ENCODE measurements at regions not wholly inside any gene's neighbourhood (a gene's known extent, or its start where the extent isn't known, plus 50 kb on each side); places are given as distances from the start of the nearest gene placed in this dataset.
A peak's percentile ranks its signal among the peaks of the same experiment; 100 is the strongest.
"Not testable (repeated sequence)": the region's sequence is repeated elsewhere in the genome, so short reads cannot be mapped to it uniquely, and the experiment has no call there.

DNA sequence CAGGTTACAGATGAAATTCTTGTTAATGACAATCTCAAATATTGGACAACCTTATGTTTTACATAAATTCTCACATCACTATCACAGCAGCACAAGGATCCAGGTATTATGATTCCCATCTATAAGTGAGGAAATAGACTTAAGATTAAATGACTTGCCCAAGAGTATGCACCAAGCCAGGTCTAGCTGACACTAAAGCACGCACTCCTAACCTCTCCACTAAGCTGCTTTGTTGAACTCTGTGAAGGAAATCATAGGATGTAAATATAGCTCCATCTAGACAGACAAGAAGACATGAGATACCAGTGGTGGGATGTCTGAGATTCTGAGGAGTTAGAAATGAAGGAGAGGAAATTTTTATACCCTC is 87.9 kb downstream of the PHLDA1 start:
- DNase-seq (ENCODE audit: low read depth in 2 of 2) = no peak

DNA sequence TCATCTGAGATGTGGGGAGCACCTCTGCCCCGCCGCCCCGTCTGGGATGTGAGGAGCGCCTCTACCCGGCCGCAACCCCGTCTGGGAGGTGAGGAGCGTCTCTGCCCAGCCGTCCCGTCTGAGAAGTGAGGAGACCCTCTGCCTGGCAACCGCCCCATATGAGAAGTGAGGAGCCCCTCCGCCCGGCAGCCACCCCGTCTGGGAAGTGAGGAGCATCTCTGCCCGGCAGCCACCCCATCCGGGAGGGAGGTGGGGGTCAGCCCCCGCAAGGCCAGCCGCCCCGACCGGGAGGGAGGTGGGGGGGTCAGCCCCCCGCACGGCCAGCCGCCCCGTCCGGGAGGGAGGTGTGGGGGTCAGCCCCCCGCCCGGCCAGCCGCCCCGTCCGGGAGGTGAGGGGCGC is 89.9 kb downstream of the PHLDA1 start:
- DNase-seq (ENCODE audit: low read depth in 2 of 2) = not testable (repeated sequence)

DNA sequence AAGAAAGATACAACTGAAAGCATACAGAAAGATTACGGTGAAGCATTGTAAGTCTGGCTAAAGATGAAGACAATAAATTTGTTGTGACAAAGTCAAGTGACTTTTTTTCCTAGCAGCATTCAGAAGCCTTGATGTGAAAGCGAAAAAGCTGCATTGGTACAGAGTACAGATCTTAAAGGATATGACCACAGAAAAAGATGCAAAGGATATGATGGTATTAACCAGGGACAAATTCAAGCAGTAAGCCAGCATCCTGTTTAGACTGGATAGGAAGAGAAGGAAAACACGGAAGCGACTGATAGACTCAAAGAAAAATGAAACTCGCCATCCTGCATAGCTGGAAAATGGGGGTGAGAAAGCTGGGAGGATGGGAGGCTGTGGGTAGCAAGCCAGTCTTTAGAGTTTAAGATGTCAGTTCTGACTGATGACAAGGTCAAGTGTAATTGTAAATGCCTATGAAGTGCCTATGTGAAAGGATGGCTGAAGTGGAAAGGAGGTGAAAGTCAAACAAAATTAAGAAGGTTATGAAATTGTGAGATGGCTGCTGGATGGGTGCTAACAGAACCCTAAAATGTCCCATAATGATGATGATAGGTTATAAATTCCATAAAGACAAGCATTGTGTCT is 92.4 kb downstream of the PHLDA1 start:
- DNase-seq (ENCODE audit: low read depth in 2 of 2) = no peak

GRCh38 chr12:75938189-75938588 is 93.4 kb downstream of the PHLDA1 start:
- DNase-seq (ENCODE audit: low read depth in 2 of 2) = no peak

DNA sequence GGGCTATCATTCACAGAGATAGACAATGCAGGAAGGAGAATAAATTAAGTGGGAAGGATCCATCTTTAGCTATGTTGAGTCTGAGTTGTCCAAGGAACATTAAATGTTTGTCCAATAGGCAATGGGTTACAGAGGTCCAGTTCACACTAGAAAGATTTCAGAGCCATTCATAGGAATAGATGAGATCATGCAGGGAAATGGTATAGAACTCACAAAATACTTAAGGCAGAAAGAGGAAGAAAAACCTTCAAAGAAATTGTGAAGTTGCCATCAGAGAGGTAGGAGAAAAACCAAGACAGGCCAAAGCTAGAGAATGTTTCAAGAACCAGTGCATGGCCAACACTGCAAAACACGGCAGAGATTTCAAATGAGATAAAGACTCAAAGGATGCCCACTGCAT is 94.1 kb downstream of the PHLDA1 start:
- DNase-seq (ENCODE audit: low read depth in 2 of 2) = no peak

- DNase-seq (ENCODE audit: low read depth in 2 of 2) = no peak
These were observed 94.8 kb downstream of the PHLDA1 start for GRCh38 chr12:75936515-75937440.

GRCh38 chr12:75935539-75936242 is 95.9 kb downstream of the PHLDA1 start:
- DNase-seq (ENCODE audit: low read depth in 2 of 2) = no peak

- DNase-seq (ENCODE audit: low read depth in 2 of 2) = peak; percentile 63 to 71
These were observed 98.5 kb downstream of the PHLDA1 start for GRCh38 chr12:75933101-75933500.

GRCh38 chr12:75932241-75932640 is 99.3 kb downstream of the PHLDA1 start:
- no peak for DNase-seq (ENCODE audit: low read depth in 2 of 2)

- no peak for DNase-seq (ENCODE audit: low read depth in 2 of 2)
These were observed 107.5 kb downstream of the PHLDA1 start for GRCh38 chr12:75923964-75924666.

- no peak for DNase-seq (ENCODE audit: low read depth in 2 of 2)
These were observed 108.5 kb downstream of the PHLDA1 start for GRCh38 chr12:75922944-75923642.

GRCh38 chr12:75921622-75922289 is 109.8 kb downstream of the PHLDA1 start:
- no peak for DNase-seq (ENCODE audit: low read depth in 2 of 2)

GRCh38 chr12:75917715-75918114 is 113.9 kb downstream of the PHLDA1 start:
- no peak for DNase-seq (ENCODE audit: low read depth in 2 of 2)

- DNase-seq (ENCODE audit: low read depth in 2 of 2) = no peak
These were observed 114.5 kb downstream of the PHLDA1 start for GRCh38 chr12:75917083-75917482.

DNA sequence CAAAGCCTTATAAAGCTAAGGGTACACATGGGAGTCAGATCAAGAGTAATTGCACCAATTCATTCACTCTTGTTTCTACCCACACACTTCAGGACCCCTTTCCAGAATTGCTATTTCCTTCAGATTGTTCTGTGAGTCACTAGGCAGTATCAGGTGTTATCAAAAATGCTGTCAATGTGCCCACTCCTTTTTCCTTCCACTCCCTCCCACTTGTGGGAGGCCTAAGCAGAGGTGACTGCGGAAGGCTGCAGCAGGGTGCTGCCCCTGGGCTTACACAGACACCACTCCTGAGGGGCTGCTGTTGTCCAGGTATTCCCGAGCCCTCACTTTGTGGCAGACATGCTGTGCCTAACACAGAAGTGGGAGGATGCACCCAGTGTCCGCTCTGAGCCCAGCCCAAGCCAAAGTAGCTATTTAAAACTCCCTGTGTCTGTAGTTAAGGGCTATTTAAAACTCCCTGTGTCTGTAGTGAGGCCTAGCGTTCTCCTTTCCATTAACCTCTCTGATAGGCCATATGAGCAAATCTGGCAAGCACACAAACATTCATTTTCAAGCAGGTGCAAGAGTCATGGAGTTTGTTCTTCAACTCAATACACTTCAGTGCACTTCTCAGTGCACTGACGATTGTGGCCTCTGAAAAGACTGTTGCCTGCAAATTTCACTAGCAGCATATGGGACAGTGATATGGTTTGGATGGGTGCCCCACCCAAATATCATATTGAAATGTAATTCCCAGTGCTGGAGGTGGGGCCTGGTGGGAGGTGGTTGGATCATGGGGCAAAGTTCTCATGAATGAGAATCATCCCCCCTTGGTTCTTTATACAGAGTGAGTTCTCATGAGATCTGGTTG is 117.8 kb downstream of the PHLDA1 start:
- DNase-seq (ENCODE audit: low read depth in 2 of 2) = no peak

DNA sequence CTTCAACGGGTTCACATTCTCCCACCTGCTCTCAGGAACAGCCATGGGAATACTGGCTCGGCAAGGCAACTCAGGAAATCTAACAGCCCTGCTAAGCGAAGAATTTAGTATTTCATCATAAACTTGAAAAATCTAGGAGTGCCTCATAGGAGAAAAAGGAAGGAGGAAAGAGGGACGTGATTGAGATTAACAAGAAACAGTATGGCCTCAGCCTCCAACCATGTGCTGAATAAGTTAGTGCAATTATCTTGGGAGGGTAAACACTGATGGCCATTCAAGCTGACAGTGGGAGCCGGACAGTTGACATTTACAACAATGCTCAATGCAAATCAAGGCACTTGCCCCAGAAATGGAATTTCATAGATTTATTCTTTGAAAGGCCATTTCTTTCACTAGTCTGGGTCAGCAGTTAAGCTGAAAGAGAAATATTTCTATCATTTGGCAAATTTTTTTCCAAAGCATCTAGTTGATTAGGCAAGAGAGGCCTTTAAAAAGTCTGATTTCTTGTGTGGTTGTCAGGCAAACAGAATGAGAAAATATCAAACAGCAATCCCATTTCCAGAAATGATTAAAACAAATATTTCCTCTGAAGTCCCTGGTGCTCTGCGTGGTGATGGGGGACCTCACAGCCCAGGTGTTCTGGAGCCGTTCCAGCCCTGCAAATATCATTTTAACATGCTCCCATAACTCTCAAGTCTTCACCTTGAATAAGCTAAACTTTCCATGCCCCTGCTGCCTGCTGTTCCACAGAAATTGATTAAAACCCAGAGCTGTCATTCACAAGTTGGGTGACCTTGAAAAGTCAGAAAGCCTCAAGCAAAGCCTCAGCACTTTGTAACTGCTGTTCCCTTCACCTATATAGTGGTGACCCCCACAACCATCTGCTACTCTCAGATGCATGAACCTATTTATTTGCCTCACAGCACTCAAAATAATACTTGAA is 121.6 kb downstream of the PHLDA1 start:
- no peak for DNase-seq (ENCODE audit: low read depth in 2 of 2)

GRCh38 chr12:75908961-75909605 is 122.5 kb downstream of the PHLDA1 start:
- DNase-seq (ENCODE audit: low read depth in 2 of 2) = peak; percentile 63 to 72

GRCh38 chr12:75905922-75906321 is 125.7 kb downstream of the PHLDA1 start:
- no peak for DNase-seq (ENCODE audit: low read depth in 2 of 2)
